Adrenal gland (tissue), 9 donors: ENCODE measurements at regions not wholly inside any gene's neighbourhood (a gene's known extent, or its start where the extent isn't known, plus 50 kb on each side); places are given as distances from the start of the nearest gene placed in this dataset.

Experiments
- DNase-seq, 7 donors: peaks; one replicate each; pipeline ENCODE4 v3.0.0-alpha.2; 2019 to 2020
- H3K27ac ChIP-seq, 5 donors: fragments of 200-600 bp; sonication (generic) in 4 of 5; 1 replicate in 3 of 5; 2 replicates in 2 of 5; pipeline versions ENCODE4 v1.5.1 to v1.8.0; 2016 to 2020; ENCODE audit warnings: mild to moderate bottlenecking in 1 of 5
- H3K27me3 ChIP-seq: fragments of 200-600 bp; 2 replicates; pipeline ENCODE4 v1.8.0; 2021
- H3K36me3 ChIP-seq, 2 donors: fragments of 200-600 bp; replicated peaks in 1 of 2; 1 replicate in 1 of 2; 2 replicates in 1 of 2; pipeline versions ENCODE4 v1.5.1 to v1.8.0; 2018 to 2022
- H3K4me1 ChIP-seq, 2 donors: fragments of 200-600 bp; replicated peaks in 1 of 2; 1 replicate in 1 of 2; 2 replicates in 1 of 2; pipeline versions ENCODE4 v1.5.1 to v1.8.0; 2018 to 2021
- H3K4me3 ChIP-seq, 4 donors: fragments of 200-600 bp; sonication (generic) in 3 of 4; one replicate each; pipeline ENCODE4 v1.5.1; 2016 to 2018
- H3K9me3 ChIP-seq, 3 donors: fragments of 200-600 bp; sonication (generic) in 1 of 3; replicated peaks in 1 of 3; 1 replicate in 2 of 3; 2 replicates in 1 of 3; pipeline versions ENCODE4 v1.5.1 to v1.8.0; 2016 to 2021
- POLR2A ChIP-seq, 2 donors: fragments of 450-650 bp; IDR thresholded peaks; one replicate each; pipeline ENCODE4 v1.6.1; 2017; ENCODE audit warnings: antibody characterized with exemption in 2 of 2, mild to moderate bottlenecking in 2 of 2, moderate library complexity in 1 of 2
- WGBS, 4 donors: extraction: QIAGEN DNeasy Blood & Tissue Kit in 2 of 4; methylation state at CpG; one replicate each; pipeline versions ENCODE4 v1.1.5 to v1.1.7; 2013 to 2017; 5-methylcytosine and 5-hydroxymethylcytosine counted together
- intact Hi-C, 2 donors: fragments of 100-400 bp; cut with DNase I; formaldehyde crosslinking; loops; one replicate each; pipeline versions ENCODE4 v1.14.1 to v1.15.0; 2022 to 2023
- TF ChIP-seq, protein P1 (sequence below), 6 experiments: fragments of 450-650 bp in 4 of 6; fragments of 200-600 bp in 2 of 6; sonication (generic) in 1 of 6; IDR thresholded peaks; 1 replicate in 5 of 6; 2 replicates in 1 of 6; pipeline versions ENCODE4 v1.5.1 to v1.8.0; 2016 to 2021; ENCODE audit warnings: antibody characterized with exemption in 6 of 6, mild to moderate bottlenecking in 2 of 6, moderate library complexity in 1 of 6
- donor health status: healthy with polysubstance abuse.
- donor health status: Bipolar disorder and iron deficiency.
- donor health status: DM: yes; HTN: yes; CAD: no.
- donor health status: DM: no; HTN: no; CAD: no.
- donor health status: DM: no; HTN: no; CAD: no.

DNA sequence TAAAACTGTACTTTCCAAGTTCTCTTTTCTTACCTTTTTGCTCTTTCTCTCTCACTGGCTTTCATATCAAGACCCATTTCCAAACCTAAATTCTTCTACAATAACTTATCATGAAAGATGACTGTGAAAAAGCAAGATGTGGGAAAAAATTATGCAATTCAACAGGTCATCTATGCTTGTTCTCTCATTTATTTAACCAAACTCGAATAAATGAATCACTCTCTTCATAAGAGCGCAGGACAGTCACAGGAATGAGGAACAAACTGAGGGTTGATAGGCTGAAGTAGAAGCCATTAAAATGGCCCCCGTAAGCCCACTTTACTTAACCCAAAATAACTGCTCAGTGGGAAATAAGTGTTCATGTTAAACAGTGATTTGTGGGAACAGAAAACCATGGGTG, 1289.7 kb upstream of the SORCS1 start:
- Histone ChIP-seq H3K27ac (no peak overlapping the region), H3K4me1 (no peaks in the 10 kb centered on the region), H3K9me3 (no peaks in the 10 kb centered on the region), H3K36me3 (no peaks in the 10 kb centered on the region), H3K27me3 (no peaks in the 10 kb centered on the region), H3K4me3 (no peak overlapping the region)
- no peak for TF ChIP-seq POLR2A (IDR thresholded peaks at IDR 0.05)
- DNase-seq, result no peak
- intact Hi-C loops, result no loop called here
- 61 to 78% (median 70%) methylated on average over 3 of the region's 3 CpGs for WGBS, 4 donors

DNA sequence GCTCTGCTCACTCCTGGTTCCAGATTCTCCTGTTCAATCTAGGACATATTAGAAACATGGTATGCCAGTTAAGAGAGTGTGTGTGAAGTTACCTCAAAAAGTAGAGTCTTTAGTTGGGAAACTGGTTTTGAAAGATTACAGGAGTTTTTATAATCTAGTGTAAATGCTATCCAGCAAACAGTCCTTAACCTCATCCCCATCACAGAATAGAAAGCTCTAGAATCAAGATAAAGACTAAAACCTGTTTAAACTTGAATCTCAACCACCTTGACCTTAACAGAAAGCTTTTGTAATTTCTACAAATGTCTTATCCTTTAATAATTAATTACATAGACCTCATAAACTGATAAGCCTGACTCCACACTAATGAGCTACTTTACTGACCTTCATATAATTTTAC, 1288.7 kb upstream of the SORCS1 start:
- no peak overlapping the region for H3K27ac ChIP-seq
- DNase-seq, result no peak
- H3K36me3 ChIP-seq, result no peaks in the 10 kb centered on the region
- intact Hi-C loops, result no loop called here
- H3K4me3 ChIP-seq, result no peak overlapping the region
- no peak for TF ChIP-seq POLR2A (IDR thresholded peaks at IDR 0.05)
- TF ChIP-seq, protein P1, sequence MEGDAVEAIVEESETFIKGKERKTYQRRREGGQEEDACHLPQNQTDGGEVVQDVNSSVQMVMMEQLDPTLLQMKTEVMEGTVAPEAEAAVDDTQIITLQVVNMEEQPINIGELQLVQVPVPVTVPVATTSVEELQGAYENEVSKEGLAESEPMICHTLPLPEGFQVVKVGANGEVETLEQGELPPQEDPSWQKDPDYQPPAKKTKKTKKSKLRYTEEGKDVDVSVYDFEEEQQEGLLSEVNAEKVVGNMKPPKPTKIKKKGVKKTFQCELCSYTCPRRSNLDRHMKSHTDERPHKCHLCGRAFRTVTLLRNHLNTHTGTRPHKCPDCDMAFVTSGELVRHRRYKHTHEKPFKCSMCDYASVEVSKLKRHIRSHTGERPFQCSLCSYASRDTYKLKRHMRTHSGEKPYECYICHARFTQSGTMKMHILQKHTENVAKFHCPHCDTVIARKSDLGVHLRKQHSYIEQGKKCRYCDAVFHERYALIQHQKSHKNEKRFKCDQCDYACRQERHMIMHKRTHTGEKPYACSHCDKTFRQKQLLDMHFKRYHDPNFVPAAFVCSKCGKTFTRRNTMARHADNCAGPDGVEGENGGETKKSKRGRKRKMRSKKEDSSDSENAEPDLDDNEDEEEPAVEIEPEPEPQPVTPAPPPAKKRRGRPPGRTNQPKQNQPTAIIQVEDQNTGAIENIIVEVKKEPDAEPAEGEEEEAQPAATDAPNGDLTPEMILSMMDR (IDR thresholded peaks at IDR 0.05), result no peak
- H3K4me1 ChIP-seq, result no peaks in the 10 kb centered on the region
- H3K9me3 ChIP-seq, result no peaks in the 10 kb centered on the region
- H3K27me3 ChIP-seq, result no peaks in the 10 kb centered on the region

DNA sequence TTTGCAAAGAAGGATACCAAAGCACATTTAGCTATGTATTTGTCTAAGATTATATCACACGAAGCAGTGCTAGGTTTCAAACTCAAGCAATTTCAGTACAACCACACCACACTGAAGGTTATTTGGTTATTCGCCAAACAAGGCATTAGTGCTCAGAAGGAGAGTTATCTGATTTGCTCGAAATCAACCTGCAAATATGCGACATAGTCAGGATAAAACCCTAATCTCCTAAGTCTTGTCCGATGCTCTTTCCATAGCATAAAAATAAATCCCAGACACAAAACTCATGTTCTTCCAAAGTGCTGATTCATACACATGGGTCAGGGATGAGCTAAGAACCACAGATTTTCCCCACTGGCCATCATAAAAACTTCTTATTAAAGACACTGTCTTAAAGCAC, 1288.0 kb upstream of the SORCS1 start:
- intact Hi-C loops, result no loop called here
- TF ChIP-seq POLR2A (IDR thresholded peaks at IDR 0.05), result no peak
- TF ChIP-seq, protein P1 (IDR thresholded peaks at IDR 0.05), result no peak
- WGBS, 4 donors, result 75 to 90% (median 81%) methylated on average over 5 of the region's 5 CpGs
- no peaks in the 10 kb centered on the region for H3K27me3 ChIP-seq
- H3K27ac ChIP-seq, result no peak overlapping the region
- no peaks in the 10 kb centered on the region for H3K9me3 ChIP-seq
- H3K4me1 ChIP-seq, result no peaks in the 10 kb centered on the region
- H3K4me3 ChIP-seq, result no peak overlapping the region
- H3K36me3 ChIP-seq, result no peaks in the 10 kb centered on the region
- no peak for DNase-seq

DNA sequence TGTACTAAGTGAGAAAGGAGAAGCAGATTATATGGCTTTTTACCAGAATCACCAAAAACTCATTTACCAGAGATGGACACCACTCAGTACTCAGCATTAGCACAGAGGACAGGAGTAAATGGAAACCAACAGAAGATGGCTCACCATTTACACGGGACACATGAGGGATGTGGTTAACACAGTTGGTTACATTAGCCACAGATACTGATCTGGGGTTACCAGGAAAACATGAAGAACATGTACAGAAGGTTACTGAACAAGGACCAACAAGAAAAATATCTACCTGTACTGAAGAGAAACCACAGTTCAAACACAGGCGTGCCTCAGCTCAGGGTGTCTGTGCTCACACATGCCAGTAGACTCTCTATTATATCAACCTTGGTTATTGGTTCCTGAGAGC, 1285.8 kb upstream of the SORCS1 start:
- H3K9me3 ChIP-seq, result no peaks in the 10 kb centered on the region
- H3K4me1 ChIP-seq, result no peaks in the 10 kb centered on the region
- no peak overlapping the region for H3K4me3 ChIP-seq
- DNase-seq, result no peak
- no peak overlapping the region for H3K27ac ChIP-seq
- TF ChIP-seq, protein P1 (IDR thresholded peaks at IDR 0.05), result no peak
- TF ChIP-seq POLR2A (IDR thresholded peaks at IDR 0.05), result no peak
- 61 to 63% (median 62%) methylated on average over 2 of the region's 2 CpGs for WGBS, 4 donors
- no peaks in the 10 kb centered on the region for H3K27me3 ChIP-seq
- no peaks in the 10 kb centered on the region for H3K36me3 ChIP-seq
- intact Hi-C loops, result no loop called here

DNA sequence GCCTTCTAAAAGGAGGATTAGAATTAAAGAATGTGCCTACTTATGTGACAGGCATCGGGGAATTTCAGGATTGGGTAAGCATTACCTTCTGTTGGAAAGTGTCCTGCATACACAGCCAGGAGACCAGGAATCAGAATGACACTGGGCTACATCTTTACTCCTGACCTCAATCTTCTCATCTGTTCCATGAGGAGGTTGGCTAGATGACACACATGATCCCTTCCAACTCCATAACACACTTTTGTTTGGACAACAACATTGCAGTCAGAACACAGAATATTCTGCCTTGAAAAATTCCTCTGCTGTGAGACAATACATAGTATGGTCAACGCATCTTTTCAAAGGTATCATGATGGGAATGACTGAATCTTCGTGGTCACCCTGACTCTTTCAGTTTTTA, 1281.2 kb upstream of the SORCS1 start:
- H3K4me1 ChIP-seq, result no peaks in the 10 kb centered on the region
- 72 to 84% (median 79%) methylated on average over 3 of the region's 3 CpGs for WGBS, 4 donors

More for the DNA sequence above, 1281.2 kb upstream of the SORCS1 start:
- H3K4me3 ChIP-seq, result no peak overlapping the region
- H3K9me3 ChIP-seq, result no peaks in the 10 kb centered on the region
- no peak overlapping the region for H3K27ac ChIP-seq
- H3K27me3 ChIP-seq, result no peaks in the 10 kb centered on the region
- intact Hi-C loops, result no loop called here
- no peaks in the 10 kb centered on the region for H3K36me3 ChIP-seq
- no peak for DNase-seq
- no peak for TF ChIP-seq POLR2A (IDR thresholded peaks at IDR 0.05)
- TF ChIP-seq, protein P1 (IDR thresholded peaks at IDR 0.05), result no peak
